NCI-H774 (cell line): ENCODE measurements at regions not wholly inside any gene's neighbourhood (a gene's known extent, or its start where the extent isn't known, plus 50 kb on each side); places are given as distances from the start of the nearest gene placed in this dataset.

Experiments
- DNase-seq: peaks from one replicate; lab custom pipeline; 2025; lab: John Stamatoyannopoulos, UW

GRCh38 chr4:166274136-166274761, 401.2 kb downstream of the TLL1 start:
- no peak for DNase-seq

- DNase-seq: no peak
Measured at GRCh38 chr4:166274775-166275174, 401.7 kb downstream of the TLL1 start.

- no peak for DNase-seq
Measured at GRCh38 chr4:166277401-166277800, 404.4 kb downstream of the TLL1 start.

- no peak for DNase-seq
Measured at GRCh38 chr4:166277853-166278252, 404.8 kb downstream of the TLL1 start.

GRCh38 chr4:166279261-166279660, 406.2 kb downstream of the TLL1 start:
- DNase-seq: no peak

- DNase-seq: no peak
Measured at GRCh38 chr4:166280642-166281041, 407.6 kb downstream of the TLL1 start.

GRCh38 chr4:166282081-166282770, 409.2 kb downstream of the TLL1 start:
- DNase-seq: no peak

- DNase-seq: no peak
Measured at GRCh38 chr4:166284221-166284620, 411.2 kb downstream of the TLL1 start.

GRCh38 chr4:166290426-166290825, 417.4 kb downstream of the TLL1 start:
- no peak for DNase-seq

GRCh38 chr4:166293556-166293955, 420.5 kb downstream of the TLL1 start:
- DNase-seq: no peak

- no peak for DNase-seq
Measured at GRCh38 chr4:166301266-166301665, 428.2 kb downstream of the TLL1 start.

GRCh38 chr4:166308647-166309046, 435.6 kb downstream of the TLL1 start:
- no peak for DNase-seq

GRCh38 chr4:166309286-166309685, 436.2 kb downstream of the TLL1 start:
- no peak for DNase-seq

GRCh38 chr4:166311169-166311568, 438.1 kb downstream of the TLL1 start:
- DNase-seq: no peak

GRCh38 chr4:166312166-166312565, 439.1 kb downstream of the TLL1 start:
- no peak for DNase-seq

GRCh38 chr4:166314902-166315301, 441.9 kb downstream of the TLL1 start:
- DNase-seq: no peak

GRCh38 chr4:166315721-166316467, 442.9 kb downstream of the TLL1 start:
- DNase-seq: no peak

- no peak for DNase-seq
Measured at GRCh38 chr4:166318810-166319525, 445.9 kb downstream of the TLL1 start.

GRCh38 chr4:166323250-166323649, 450.2 kb downstream of the TLL1 start:
- no peak for DNase-seq

- DNase-seq: no peak
Measured at GRCh38 chr4:166324321-166324720, 451.3 kb downstream of the TLL1 start.

GRCh38 chr4:166335256-166335938, 462.4 kb downstream of the TLL1 start:
- no peak for DNase-seq

GRCh38 chr4:166341992-166342391, 469.0 kb downstream of the TLL1 start:
- no peak for DNase-seq
